HK-2 (cell line): ENCODE measurements at regions not wholly inside any gene's neighbourhood (a gene's known extent, or its start where the extent isn't known, plus 50 kb on each side); places are given as distances from the start of the nearest gene placed in this dataset.

Experiments used
- DNase-seq: peaks from one replicate; pipeline ENCODE4 v3.0.0-alpha.2; 2018; ENCODE audit not compliant: unreplicated experiment

- DNase-seq: no peak
Measured at GRCh38 chr15:93319121-93319814, 230.3 kb upstream of the RGMA start.

GRCh38 chr15:93317772-93318171 lies 228.8 kb upstream of the RGMA start:
- DNase-seq: no peak

- no peak for DNase-seq
Measured at GRCh38 chr15:93314245-93314644, 225.2 kb upstream of the RGMA start.

GRCh38 chr15:93312891-93313486 lies 224.0 kb upstream of the RGMA start:
- no peak for DNase-seq

GRCh38 chr15:93311620-93312019 lies 222.6 kb upstream of the RGMA start:
- no peak for DNase-seq

- DNase-seq: no peak
Measured at GRCh38 chr15:93308026-93308690, 219.1 kb upstream of the RGMA start.

GRCh38 chr15:93307513-93307912 lies 218.5 kb upstream of the RGMA start:
- no peak for DNase-seq

- DNase-seq: no peak
Measured at GRCh38 chr15:93305306-93305705, 216.3 kb upstream of the RGMA start.

GRCh38 chr15:93302080-93302765 lies 213.2 kb upstream of the RGMA start:
- no peak for DNase-seq

GRCh38 chr15:93300796-93301195 lies 211.8 kb upstream of the RGMA start:
- no peak for DNase-seq

GRCh38 chr15:93299675-93300074 lies 210.7 kb upstream of the RGMA start:
- no peak for DNase-seq

- DNase-seq: no peak
Measured at GRCh38 chr15:93298901-93299300, 209.9 kb upstream of the RGMA start.

GRCh38 chr15:93296759-93297500 lies 207.9 kb upstream of the RGMA start:
- no peak for DNase-seq

GRCh38 chr15:93294896-93295295 lies 205.9 kb upstream of the RGMA start:
- no peak for DNase-seq

- DNase-seq: no peak
Measured at GRCh38 chr15:93294066-93294465, 205.1 kb upstream of the RGMA start.

GRCh38 chr15:93291380-93291779 lies 202.4 kb upstream of the RGMA start:
- no peak for DNase-seq

GRCh38 chr15:93290618-93290946 lies 201.6 kb upstream of the RGMA start:
- no peak for DNase-seq

- no peak for DNase-seq
Measured at GRCh38 chr15:93289941-93290617, 201.1 kb upstream of the RGMA start.

GRCh38 chr15:93288728-93289294 lies 199.8 kb upstream of the RGMA start:
- DNase-seq: no peak

- no peak for DNase-seq
Measured at GRCh38 chr15:93286446-93286845, 197.4 kb upstream of the RGMA start.

GRCh38 chr15:93283854-93284253 lies 194.8 kb upstream of the RGMA start:
- DNase-seq: no peak
